ENCODE measurements at regions not wholly inside any gene's neighbourhood (a gene's known extent, or its start where the extent isn't known, plus 50 kb on each side); places are given as distances from the start of the nearest gene placed in this dataset.

DNA sequence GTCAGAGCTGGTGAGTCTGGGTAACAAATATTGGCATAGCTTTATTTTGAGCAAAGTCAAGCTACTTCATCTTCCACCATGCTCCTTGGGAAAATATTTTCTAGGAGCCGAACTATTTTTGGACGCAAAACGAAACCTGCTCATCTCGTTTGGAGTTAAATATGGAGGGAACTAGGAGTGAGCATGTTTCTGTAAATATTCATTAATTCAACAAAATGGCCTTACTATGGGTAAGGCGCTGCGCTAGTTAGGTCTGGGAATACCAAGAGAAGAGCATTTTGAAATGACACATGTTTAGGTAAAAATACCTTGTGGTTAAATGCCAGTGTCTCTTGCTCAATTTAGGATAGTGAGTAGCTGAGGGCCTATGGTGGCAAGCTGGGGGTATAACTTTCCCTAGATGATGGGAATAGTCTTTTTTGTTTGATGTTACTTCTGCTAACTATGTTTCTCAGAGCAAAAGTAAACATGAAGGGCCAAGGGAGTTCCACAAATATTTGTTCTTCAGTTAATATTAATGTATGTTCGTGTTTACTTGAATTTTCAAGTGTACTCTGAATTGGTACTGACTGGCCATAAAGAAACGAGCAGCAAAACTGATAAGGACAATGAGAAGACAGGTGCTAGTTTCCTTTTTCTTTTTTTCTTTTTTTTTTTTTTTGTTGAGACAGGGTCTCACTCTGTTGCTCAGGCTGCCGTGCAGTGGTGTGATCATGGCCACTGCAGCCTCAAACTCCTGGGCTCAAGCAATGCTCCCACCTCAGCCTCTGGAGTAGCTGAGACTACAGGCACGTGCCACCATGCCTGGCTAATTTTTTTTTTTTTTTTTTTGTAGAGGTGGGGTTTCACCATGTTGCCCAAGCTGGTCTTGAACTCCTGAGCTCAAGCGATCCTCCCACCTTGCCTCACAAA is 77.7 kb downstream of the MAP1LC3B2 start:
- Mint-ChIP-seq H3K27me3 (peaks cover 18% of the 10 kb centered on the region), H3K9me3 (no peaks in the 10 kb centered on the region), H3K36me3 (ENCODE audit: low read depth) (no peaks in the 10 kb centered on the region), H3K4me3 (no peak overlapping the region), H3K27ac (no peak overlapping the region), H3K4me1 (ENCODE audit: low read depth) (no peaks in the 10 kb centered on the region)
- H3K4me1 ChIP-seq (ENCODE audit: insufficient read depth, low read length): no peaks in the 10 kb centered on the region
- ATAC-seq (ENCODE audit: poor library complexity): no peak
- H3K36me3 ChIP-seq (ENCODE audit: insufficient read depth, low read length): no peaks in the 10 kb centered on the region
- no peak for DNase-seq
- H3K27me3 ChIP-seq (ENCODE audit: control insufficient read depth in 1 of 2, insufficient read depth in 2 of 2, low read length in 2 of 2): peaks cover 0 to 6% of the 10 kb centered on the region in 2 experiments
- no peak overlapping the region for H3K27ac ChIP-seq (ENCODE audit: low read depth in 1 of 2, low read length in 2 of 2)
- intact Hi-C loops (cut with DNase I, micrococcal nuclease): no loop called here
- TF ChIP-seq, protein P1, sequence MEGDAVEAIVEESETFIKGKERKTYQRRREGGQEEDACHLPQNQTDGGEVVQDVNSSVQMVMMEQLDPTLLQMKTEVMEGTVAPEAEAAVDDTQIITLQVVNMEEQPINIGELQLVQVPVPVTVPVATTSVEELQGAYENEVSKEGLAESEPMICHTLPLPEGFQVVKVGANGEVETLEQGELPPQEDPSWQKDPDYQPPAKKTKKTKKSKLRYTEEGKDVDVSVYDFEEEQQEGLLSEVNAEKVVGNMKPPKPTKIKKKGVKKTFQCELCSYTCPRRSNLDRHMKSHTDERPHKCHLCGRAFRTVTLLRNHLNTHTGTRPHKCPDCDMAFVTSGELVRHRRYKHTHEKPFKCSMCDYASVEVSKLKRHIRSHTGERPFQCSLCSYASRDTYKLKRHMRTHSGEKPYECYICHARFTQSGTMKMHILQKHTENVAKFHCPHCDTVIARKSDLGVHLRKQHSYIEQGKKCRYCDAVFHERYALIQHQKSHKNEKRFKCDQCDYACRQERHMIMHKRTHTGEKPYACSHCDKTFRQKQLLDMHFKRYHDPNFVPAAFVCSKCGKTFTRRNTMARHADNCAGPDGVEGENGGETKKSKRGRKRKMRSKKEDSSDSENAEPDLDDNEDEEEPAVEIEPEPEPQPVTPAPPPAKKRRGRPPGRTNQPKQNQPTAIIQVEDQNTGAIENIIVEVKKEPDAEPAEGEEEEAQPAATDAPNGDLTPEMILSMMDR (IDR thresholded peaks at IDR 0.05): no peak
- no peaks in the 10 kb centered on the region for H3K9me3 ChIP-seq (ENCODE audit: control insufficient read depth in 1 of 2, insufficient read depth in 1 of 2, low read length in 2 of 2)
- ChIA-PET CTCF (no interaction called here), POLR2A (no interaction called here)
- H3K4me3 ChIP-seq (ENCODE audit: low read length): no peak overlapping the region

DNA sequence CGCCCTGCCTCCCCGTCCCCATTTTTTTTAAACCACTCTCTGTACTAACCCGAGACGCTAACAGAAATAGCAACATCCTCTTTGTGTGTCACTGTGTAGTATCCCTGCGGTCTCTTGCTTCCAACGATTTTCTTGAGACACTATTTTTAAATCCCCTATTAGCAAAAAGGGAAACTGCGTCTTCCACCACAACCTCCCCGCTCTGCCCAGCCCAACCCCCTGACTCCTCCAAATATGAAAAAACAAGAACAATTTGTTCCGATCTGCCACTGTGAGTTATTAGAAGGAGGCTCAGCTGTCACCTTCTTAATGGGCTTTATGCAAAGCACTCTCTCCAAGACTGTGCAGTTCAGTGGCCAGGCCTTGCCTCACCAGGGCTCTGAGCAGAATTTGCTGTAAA is 76.3 kb downstream of the MAP1LC3B2 start:
- POLR2A ChIA-PET: no interaction called here
- Histone ChIP-seq H3K4me1 (ENCODE audit: insufficient read depth, low read length) (no peaks in the 10 kb centered on the region), H3K9me3 (ENCODE audit: control insufficient read depth in 1 of 2, insufficient read depth in 1 of 2, low read length in 2 of 2) (no peaks in the 10 kb centered on the region), H3K36me3 (ENCODE audit: insufficient read depth, low read length) (no peaks in the 10 kb centered on the region), H3K4me3 (ENCODE audit: low read length) (no peak overlapping the region), H3K27me3 (ENCODE audit: control insufficient read depth in 1 of 2, insufficient read depth in 2 of 2, low read length in 2 of 2) (peaks cover 3 to 6% of the 10 kb centered on the region in 2 experiments), H3K27ac (ENCODE audit: low read depth in 1 of 2, low read length in 2 of 2) (no peak overlapping the region)
- Mint-ChIP-seq H3K4me1 (ENCODE audit: low read depth) (no peaks in the 10 kb centered on the region), H3K27me3 (peaks cover 18% of the 10 kb centered on the region), H3K36me3 (ENCODE audit: low read depth) (no peaks in the 10 kb centered on the region), H3K4me3 (no peak overlapping the region), H3K27ac (no peak overlapping the region), H3K9me3 (no peaks in the 10 kb centered on the region)
- DNase-seq (peak in 2 of 14 experiments; percentile 4 to 15), ATAC-seq (ENCODE audit: poor library complexity) (no peak)
- CTCF ChIA-PET: no interaction called here
- TF ChIP-seq, protein P1 (IDR thresholded peaks at IDR 0.05): no peak
- intact Hi-C loops (cut with DNase I, micrococcal nuclease): no loop called here

DNA sequence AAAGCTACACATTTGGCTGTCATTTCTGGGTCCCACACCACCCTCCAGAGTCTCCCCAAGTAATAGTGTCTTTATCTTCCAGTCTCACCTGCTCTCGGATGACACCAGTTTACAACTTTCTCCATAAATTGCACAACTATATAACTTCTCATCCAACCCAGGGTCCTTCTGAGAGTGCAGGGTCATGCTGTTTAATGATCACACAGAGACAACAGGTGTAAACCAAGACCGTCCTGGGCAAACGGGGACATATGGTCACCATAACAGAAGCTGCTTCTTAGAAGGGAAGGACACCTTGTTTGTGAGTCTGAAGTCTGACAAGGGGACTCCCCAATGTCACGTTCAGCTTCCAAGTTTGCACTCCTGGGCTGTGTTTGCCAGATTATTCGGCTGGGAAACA is 74.3 kb downstream of the MAP1LC3B2 start:
- Histone ChIP-seq H3K9me3 (ENCODE audit: control insufficient read depth in 1 of 2, insufficient read depth in 1 of 2, low read length in 2 of 2) (no peaks in the 10 kb centered on the region), H3K36me3 (ENCODE audit: insufficient read depth, low read length) (no peaks in the 10 kb centered on the region), H3K27me3 (ENCODE audit: control insufficient read depth in 1 of 2, insufficient read depth in 2 of 2, low read length in 2 of 2) (peaks cover 5 to 10% of the 10 kb centered on the region in 2 experiments), H3K4me1 (ENCODE audit: insufficient read depth, low read length) (no peaks in the 10 kb centered on the region), H3K27ac (ENCODE audit: low read depth in 1 of 2, low read length in 2 of 2) (no peak overlapping the region), H3K4me3 (ENCODE audit: low read length) (no peak overlapping the region)
- ChIA-PET POLR2A (no interaction called here), CTCF (no interaction called here)
- intact Hi-C loops (cut with DNase I, micrococcal nuclease): no loop called here
- H3K9me3 Mint-ChIP-seq: no peaks in the 10 kb centered on the region
- H3K4me3 Mint-ChIP-seq: no peak overlapping the region
- H3K27ac Mint-ChIP-seq: no peak overlapping the region
- no peak for ATAC-seq (ENCODE audit: poor library complexity)
- TF ChIP-seq, protein P1 (IDR thresholded peaks at IDR 0.05): no peak
- H3K27me3 Mint-ChIP-seq: peaks cover 25% of the 10 kb centered on the region
- DNase-seq: no peak
- H3K36me3 Mint-ChIP-seq (ENCODE audit: low read depth): no peaks in the 10 kb centered on the region
- no peaks in the 10 kb centered on the region for H3K4me1 Mint-ChIP-seq (ENCODE audit: low read depth)

All from CD4-positive, alpha-beta T cell (primary cell).